ENCODE measurements at regions not wholly inside any gene's neighbourhood (a gene's known extent, or its start where the extent isn't known, plus 50 kb on each side); places are given as distances from the start of the nearest gene placed in this dataset.

DNA sequence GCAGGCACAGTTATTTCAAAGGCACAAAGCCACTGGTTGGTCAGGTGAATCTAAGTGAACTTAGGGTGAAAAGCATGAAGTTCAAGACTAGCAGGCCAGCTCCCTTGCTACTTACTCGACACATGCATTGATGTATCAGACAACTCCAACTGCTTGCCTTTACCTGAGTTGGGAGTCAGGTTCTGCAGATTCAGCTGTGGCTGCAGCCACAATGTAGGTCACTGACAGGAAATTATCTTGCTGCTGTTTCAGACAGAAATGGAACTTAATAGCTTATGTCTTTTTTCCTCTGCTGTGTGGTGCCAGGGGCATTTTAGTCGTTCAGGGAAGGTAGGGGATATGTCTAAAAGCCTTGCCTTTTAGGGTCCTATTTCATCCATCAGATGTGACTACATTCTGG is 125.6 kb upstream of the RPH3A start:
- TF ChIP-seq, protein P1, sequence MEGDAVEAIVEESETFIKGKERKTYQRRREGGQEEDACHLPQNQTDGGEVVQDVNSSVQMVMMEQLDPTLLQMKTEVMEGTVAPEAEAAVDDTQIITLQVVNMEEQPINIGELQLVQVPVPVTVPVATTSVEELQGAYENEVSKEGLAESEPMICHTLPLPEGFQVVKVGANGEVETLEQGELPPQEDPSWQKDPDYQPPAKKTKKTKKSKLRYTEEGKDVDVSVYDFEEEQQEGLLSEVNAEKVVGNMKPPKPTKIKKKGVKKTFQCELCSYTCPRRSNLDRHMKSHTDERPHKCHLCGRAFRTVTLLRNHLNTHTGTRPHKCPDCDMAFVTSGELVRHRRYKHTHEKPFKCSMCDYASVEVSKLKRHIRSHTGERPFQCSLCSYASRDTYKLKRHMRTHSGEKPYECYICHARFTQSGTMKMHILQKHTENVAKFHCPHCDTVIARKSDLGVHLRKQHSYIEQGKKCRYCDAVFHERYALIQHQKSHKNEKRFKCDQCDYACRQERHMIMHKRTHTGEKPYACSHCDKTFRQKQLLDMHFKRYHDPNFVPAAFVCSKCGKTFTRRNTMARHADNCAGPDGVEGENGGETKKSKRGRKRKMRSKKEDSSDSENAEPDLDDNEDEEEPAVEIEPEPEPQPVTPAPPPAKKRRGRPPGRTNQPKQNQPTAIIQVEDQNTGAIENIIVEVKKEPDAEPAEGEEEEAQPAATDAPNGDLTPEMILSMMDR (conservative IDR thresholded peaks at IDR 0.05; ENCODE audit: low read length), result no peak
- no peak for TF ChIP-seq EZH2phosphoT487 (IDR thresholded peaks at IDR 0.05; ENCODE audit: borderline replicate concordance)
